ENCODE measurements at regions not wholly inside any gene's neighbourhood (a gene's known extent, or its start where the extent isn't known, plus 50 kb on each side); places are given as distances from the start of the nearest gene placed in this dataset.

GRCh38 chr10:107814865-107815487 lies 650.5 kb upstream of the SORCS1 start:
- TF ChIP-seq EZH2 (IDR thresholded peaks at IDR 0.05): no peak
- no peak for TF ChIP-seq POLR2AphosphoS5 (IDR thresholded peaks at IDR 0.05; ENCODE audit: borderline replicate concordance, low read depth, low read length)
- TF ChIP-seq FOXP2 (optimal IDR thresholded peaks at IDR 0.05; ENCODE audit: control extremely low read depth, extremely low read length, insufficient read depth): no peak

Measured in SK-N-MC (cell line).